ENCODE measurements at regions not wholly inside any gene's neighbourhood (a gene's known extent, or its start where the extent isn't known, plus 50 kb on each side); places are given as distances from the start of the nearest gene placed in this dataset.

GRCh38 chr11:95586661-95587060 lies 202.9 kb downstream of the FAM76B start:
- no CpG with 5 or more reads among the region's 4 CpGs for WGBS (ENCODE audit: extremely low coverage, insufficient coverage, insufficient read length)
- H2AK5ac ChIP-seq (ENCODE audit: low read length): no peak overlapping the region
- H2AFZ ChIP-seq (ENCODE audit: insufficient read depth, low read length, poor library complexity): peak overlapping the region; percentile 6

GRCh38 chr11:95586155-95586554 lies 203.4 kb downstream of the FAM76B start:
- Histone ChIP-seq H3K23ac (ENCODE audit: low read length) (no peak overlapping the region), H3K9ac (ENCODE audit: low read length) (no peak overlapping the region), H3K36me3 (ENCODE audit: control insufficient read depth in 1 of 2, insufficient read depth in 2 of 2, low read length in 2 of 2) (no peaks in the 10 kb centered on the region), H3K27ac (ENCODE audit: low read depth, low read length) (no peak overlapping the region), H3K14ac (ENCODE audit: low read length) (no peak overlapping the region), H3K9me3 (ENCODE audit: insufficient read depth, low read depth, low read length) (no peaks in the 10 kb centered on the region), H2BK120ac (ENCODE audit: insufficient read depth, low read length, poor library complexity) (no peak overlapping the region), H3K18ac (ENCODE audit: low read length) (no peak overlapping the region), H2BK5ac (ENCODE audit: low read depth, low read length, poor library complexity) (no peak overlapping the region), H3K79me2 (ENCODE audit: control insufficient read depth, insufficient read depth, low read length, poor library complexity) (no peaks in the 10 kb centered on the region), H4K8ac (ENCODE audit: low read depth, low read length) (no peak overlapping the region), H3K4me3 (ENCODE audit: low read depth, low read length) (no peak overlapping the region), H2AFZ (ENCODE audit: insufficient read depth, low read length, poor library complexity) (no peak overlapping the region), H4K12ac (ENCODE audit: low read depth, low read length) (no peak overlapping the region), H3K4me2 (ENCODE audit: low read length) (no peak overlapping the region), H3K4ac (ENCODE audit: low read depth, low read length) (no peak overlapping the region), H2BK12ac (ENCODE audit: low read length) (no peak overlapping the region), H4K91ac (ENCODE audit: low read depth, low read length) (no peak overlapping the region), H3K79me1 (ENCODE audit: low read length) (no peaks in the 10 kb centered on the region), H2AK5ac (ENCODE audit: low read length) (no peak overlapping the region), H3K27me3 (ENCODE audit: insufficient read depth, low read length) (no peaks in the 10 kb centered on the region), H3K4me1 (ENCODE audit: control insufficient read depth in 1 of 2, insufficient read depth in 2 of 2, low read length in 2 of 2) (peaks cover 0 to 3% of the 10 kb centered on the region in 2 experiments)
- no peak for DNase-seq
- WGBS (ENCODE audit: extremely low coverage, insufficient coverage, insufficient read length): no CpG with 5 or more reads among the region's 1 CpG

More at GRCh38 chr11:95586661-95587060, 202.9 kb downstream of the FAM76B start:
- H3K4me2 ChIP-seq (ENCODE audit: low read length): no peak overlapping the region
- H3K14ac ChIP-seq (ENCODE audit: low read length): no peak overlapping the region
- no peaks in the 10 kb centered on the region for H3K27me3 ChIP-seq (ENCODE audit: insufficient read depth, low read length)
- H2BK5ac ChIP-seq (ENCODE audit: low read depth, low read length, poor library complexity): peak overlapping the region; percentile 46
- H3K79me1 ChIP-seq (ENCODE audit: low read length): no peaks in the 10 kb centered on the region
- H3K4me1 ChIP-seq (ENCODE audit: control insufficient read depth in 1 of 2, insufficient read depth in 2 of 2, low read length in 2 of 2): peaks cover 0 to 3% of the 10 kb centered on the region in 2 experiments
- no peak overlapping the region for H4K8ac ChIP-seq (ENCODE audit: low read depth, low read length)
- no peak overlapping the region for H3K9ac ChIP-seq (ENCODE audit: low read length)
- no peak overlapping the region for H3K18ac ChIP-seq (ENCODE audit: low read length)
- DNase-seq: no peak
- H2BK120ac ChIP-seq (ENCODE audit: insufficient read depth, low read length, poor library complexity): no peak overlapping the region
- H3K4me3 ChIP-seq (ENCODE audit: low read depth, low read length): no peak overlapping the region
- no peak overlapping the region for H3K23ac ChIP-seq (ENCODE audit: low read length)
- no peak overlapping the region for H4K12ac ChIP-seq (ENCODE audit: low read depth, low read length)
- no peak overlapping the region for H3K27ac ChIP-seq (ENCODE audit: low read depth, low read length)
- H3K36me3 ChIP-seq (ENCODE audit: control insufficient read depth in 1 of 2, insufficient read depth in 2 of 2, low read length in 2 of 2): no peaks in the 10 kb centered on the region
- no peaks in the 10 kb centered on the region for H3K79me2 ChIP-seq (ENCODE audit: control insufficient read depth, insufficient read depth, low read length, poor library complexity)
- H2BK12ac ChIP-seq (ENCODE audit: low read length): no peak overlapping the region
- H4K91ac ChIP-seq (ENCODE audit: low read depth, low read length): no peak overlapping the region
- no peaks in the 10 kb centered on the region for H3K9me3 ChIP-seq (ENCODE audit: insufficient read depth, low read depth, low read length)
- no peak overlapping the region for H3K4ac ChIP-seq (ENCODE audit: low read depth, low read length)

GRCh38 chr11:95585752-95586077 lies 203.9 kb downstream of the FAM76B start:
- H2BK12ac ChIP-seq (ENCODE audit: low read length): no peak overlapping the region
- H2BK120ac ChIP-seq (ENCODE audit: insufficient read depth, low read length, poor library complexity): no peak overlapping the region
- H3K27ac ChIP-seq (ENCODE audit: low read depth, low read length): no peak overlapping the region
- H3K14ac ChIP-seq (ENCODE audit: low read length): no peak overlapping the region
- H2AFZ ChIP-seq (ENCODE audit: insufficient read depth, low read length, poor library complexity): no peak overlapping the region
- H3K27me3 ChIP-seq (ENCODE audit: insufficient read depth, low read length): no peaks in the 10 kb centered on the region
- no peaks in the 10 kb centered on the region for H3K9me3 ChIP-seq (ENCODE audit: insufficient read depth, low read depth, low read length)
- H3K18ac ChIP-seq (ENCODE audit: low read length): no peak overlapping the region
- no peak overlapping the region for H4K12ac ChIP-seq (ENCODE audit: low read depth, low read length)
- no peak overlapping the region for H3K4ac ChIP-seq (ENCODE audit: low read depth, low read length)
- no peak overlapping the region for H2BK5ac ChIP-seq (ENCODE audit: low read depth, low read length, poor library complexity)
- no peaks in the 10 kb centered on the region for H3K79me2 ChIP-seq (ENCODE audit: control insufficient read depth, insufficient read depth, low read length, poor library complexity)
- no peak for DNase-seq
- no peaks in the 10 kb centered on the region for H3K79me1 ChIP-seq (ENCODE audit: low read length)
- WGBS (ENCODE audit: extremely low coverage, insufficient coverage, insufficient read length): no CpG with 5 or more reads among the region's 4 CpGs
- H3K23ac ChIP-seq (ENCODE audit: low read length): no peak overlapping the region
- H3K4me1 ChIP-seq (ENCODE audit: control insufficient read depth in 1 of 2, insufficient read depth in 2 of 2, low read length in 2 of 2): peaks cover 0 to 3% of the 10 kb centered on the region in 2 experiments
- H4K8ac ChIP-seq (ENCODE audit: low read depth, low read length): no peak overlapping the region
- H3K4me2 ChIP-seq (ENCODE audit: low read length): no peak overlapping the region
- no peak overlapping the region for H3K4me3 ChIP-seq (ENCODE audit: low read depth, low read length)
- no peak overlapping the region for H3K9ac ChIP-seq (ENCODE audit: low read length)
- H2AK5ac ChIP-seq (ENCODE audit: low read length): no peak overlapping the region
- no peak overlapping the region for H4K91ac ChIP-seq (ENCODE audit: low read depth, low read length)
- H3K36me3 ChIP-seq (ENCODE audit: control insufficient read depth in 1 of 2, insufficient read depth in 2 of 2, low read length in 2 of 2): no peaks in the 10 kb centered on the region

GRCh38 chr11:95585069-95585751 lies 204.4 kb downstream of the FAM76B start:
- H2BK5ac ChIP-seq (ENCODE audit: low read depth, low read length, poor library complexity): no peak overlapping the region
- no peak overlapping the region for H2BK120ac ChIP-seq (ENCODE audit: insufficient read depth, low read length, poor library complexity)
- H4K8ac ChIP-seq (ENCODE audit: low read depth, low read length): no peak overlapping the region
- no peak overlapping the region for H4K91ac ChIP-seq (ENCODE audit: low read depth, low read length)
- H3K9ac ChIP-seq (ENCODE audit: low read length): no peak overlapping the region
- H3K4me1 ChIP-seq (ENCODE audit: control insufficient read depth in 1 of 2, insufficient read depth in 2 of 2, low read length in 2 of 2): peaks cover 0 to 3% of the 10 kb centered on the region in 2 experiments
- no peak overlapping the region for H4K12ac ChIP-seq (ENCODE audit: low read depth, low read length)
- H3K4me3 ChIP-seq (ENCODE audit: low read depth, low read length): no peak overlapping the region
- H2BK12ac ChIP-seq (ENCODE audit: low read length): no peak overlapping the region
- H3K36me3 ChIP-seq (ENCODE audit: control insufficient read depth in 1 of 2, insufficient read depth in 2 of 2, low read length in 2 of 2): no peaks in the 10 kb centered on the region
- H3K18ac ChIP-seq (ENCODE audit: low read length): no peak overlapping the region
- H3K27ac ChIP-seq (ENCODE audit: low read depth, low read length): no peak overlapping the region
- no peak overlapping the region for H2AK5ac ChIP-seq (ENCODE audit: low read length)
- no peaks in the 10 kb centered on the region for H3K79me1 ChIP-seq (ENCODE audit: low read length)
- H3K14ac ChIP-seq (ENCODE audit: low read length): no peak overlapping the region
- H3K23ac ChIP-seq (ENCODE audit: low read length): no peak overlapping the region
- H2AFZ ChIP-seq (ENCODE audit: insufficient read depth, low read length, poor library complexity): no peak overlapping the region
- no peaks in the 10 kb centered on the region for H3K9me3 ChIP-seq (ENCODE audit: insufficient read depth, low read depth, low read length)
- no CpG with 5 or more reads among the region's 3 CpGs for WGBS (ENCODE audit: extremely low coverage, insufficient coverage, insufficient read length)
- peak in 1 of 2 donors; percentile 21 for DNase-seq
- H3K4ac ChIP-seq (ENCODE audit: low read depth, low read length): no peak overlapping the region
- no peaks in the 10 kb centered on the region for H3K27me3 ChIP-seq (ENCODE audit: insufficient read depth, low read length)
- H3K4me2 ChIP-seq (ENCODE audit: low read length): no peak overlapping the region
- H3K79me2 ChIP-seq (ENCODE audit: control insufficient read depth, insufficient read depth, low read length, poor library complexity): no peaks in the 10 kb centered on the region
